ENCODE measurements at regions not wholly inside any gene's neighbourhood (a gene's known extent, or its start where the extent isn't known, plus 50 kb on each side); places are given as distances from the start of the nearest gene placed in this dataset.
"Not testable (repeated sequence)": the region's sequence is repeated elsewhere in the genome, so short reads cannot be mapped to it uniquely, and the experiment has no call there.

DNA sequence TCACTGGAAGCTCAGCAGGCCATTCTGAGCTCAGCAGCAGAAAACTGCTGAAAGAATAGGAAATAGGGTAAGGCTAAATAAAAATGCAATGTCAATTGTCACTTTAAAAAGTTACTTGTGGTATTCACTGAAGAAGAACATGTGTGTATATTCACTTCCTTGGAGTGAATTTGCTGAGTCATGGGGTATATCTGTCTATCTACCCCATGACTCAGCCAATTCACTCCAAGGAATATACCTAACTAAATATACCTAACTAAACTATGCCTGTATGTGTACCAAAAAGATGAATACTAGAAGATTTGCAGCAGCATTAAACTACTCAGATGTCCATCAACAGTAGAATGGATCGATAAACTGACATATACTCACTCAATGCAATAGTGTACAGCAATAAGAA, 69.5 kb upstream of the KCNAB1 start:
- DNase-seq: no peak

DNA sequence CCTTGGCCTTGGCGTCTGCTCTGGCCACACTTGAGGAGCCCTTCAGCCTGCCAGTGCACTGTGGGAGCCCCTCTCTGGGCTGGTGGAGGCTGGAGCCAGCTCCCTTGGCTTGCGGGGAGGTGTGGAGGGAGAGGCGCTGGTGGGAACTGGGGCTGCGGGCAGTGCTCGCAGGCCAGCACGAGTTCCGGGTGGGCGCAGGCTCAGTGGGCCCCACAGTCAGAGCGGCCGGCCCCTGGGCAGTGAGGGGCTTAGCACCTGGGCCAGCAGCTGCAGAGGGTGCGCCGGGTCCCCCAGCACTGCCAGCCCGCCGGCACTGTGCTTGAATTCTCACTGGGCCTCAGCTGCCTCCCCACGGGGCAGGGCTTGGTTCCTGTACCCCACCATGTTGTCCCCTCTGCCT, 68.7 kb upstream of the KCNAB1 start:
- no peak for DNase-seq

DNA sequence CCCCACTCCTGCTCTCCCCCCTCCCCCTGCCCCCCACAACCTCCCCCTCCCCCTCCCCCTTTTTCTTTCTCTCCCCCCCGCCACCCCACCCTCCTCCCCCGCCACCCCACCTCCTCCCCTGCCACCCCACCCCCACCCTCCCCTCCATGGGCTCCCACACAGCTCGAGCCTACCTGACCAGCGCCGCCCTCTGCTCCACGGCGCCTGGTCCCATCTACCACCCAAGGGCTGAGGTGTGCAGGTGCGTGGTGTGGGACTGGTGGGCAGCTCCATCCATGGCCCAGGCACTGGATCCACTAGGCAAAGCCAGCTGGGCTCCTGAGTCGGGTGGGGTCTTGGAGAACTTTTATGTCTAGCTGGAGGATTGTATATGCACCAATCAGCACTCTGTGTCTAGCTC, 68.3 kb upstream of the KCNAB1 start:
- no peak for DNase-seq

DNA sequence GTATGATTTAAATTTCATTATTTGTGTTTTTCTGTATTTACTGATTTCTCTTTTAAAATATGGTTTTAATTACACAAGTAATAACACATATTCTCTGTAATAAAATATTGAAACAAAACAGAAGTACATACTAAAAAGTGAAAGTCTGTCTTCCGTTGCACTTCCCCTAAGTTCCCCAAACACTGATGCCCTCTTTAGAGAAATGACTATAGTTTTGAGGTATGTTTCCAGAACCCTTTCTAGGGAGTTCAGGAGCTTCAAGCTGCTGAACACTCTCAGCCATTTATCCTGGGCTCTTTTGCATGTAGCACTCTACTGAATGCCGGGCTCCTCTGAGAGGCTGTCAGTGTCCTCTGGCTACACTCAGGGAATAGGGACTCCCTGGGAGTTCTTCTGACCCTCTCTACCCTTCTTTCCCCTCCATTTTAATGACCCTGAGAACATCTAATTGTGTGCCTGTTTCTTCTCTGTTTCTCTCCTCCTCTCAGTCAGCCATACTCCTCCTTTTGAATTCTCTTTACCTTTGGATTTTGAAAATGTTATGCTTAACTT, 60.4 kb upstream of the KCNAB1 start:
- DNase-seq: no peak

DNA sequence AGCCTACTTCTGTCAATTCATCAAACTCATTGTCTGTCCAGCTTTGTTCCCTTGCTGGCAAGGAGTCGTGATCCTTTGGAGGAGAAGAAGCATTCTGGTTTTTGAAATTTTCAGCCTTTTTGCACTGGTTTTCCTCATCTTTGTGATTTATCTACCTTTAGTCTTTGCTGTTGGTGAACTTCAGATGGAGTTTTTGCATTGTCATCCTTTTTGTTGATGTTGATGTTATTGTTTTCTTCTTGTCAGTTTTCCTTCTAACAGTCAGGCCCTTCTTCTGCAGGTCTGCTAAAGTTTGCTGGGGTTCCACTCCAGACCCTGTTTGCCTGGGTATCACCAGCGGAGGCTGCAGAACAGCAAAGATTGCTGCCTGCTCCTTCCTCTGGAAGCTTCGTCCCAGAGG, 52.2 kb upstream of the KCNAB1 start:
- not testable (repeated sequence) for DNase-seq

DNA sequence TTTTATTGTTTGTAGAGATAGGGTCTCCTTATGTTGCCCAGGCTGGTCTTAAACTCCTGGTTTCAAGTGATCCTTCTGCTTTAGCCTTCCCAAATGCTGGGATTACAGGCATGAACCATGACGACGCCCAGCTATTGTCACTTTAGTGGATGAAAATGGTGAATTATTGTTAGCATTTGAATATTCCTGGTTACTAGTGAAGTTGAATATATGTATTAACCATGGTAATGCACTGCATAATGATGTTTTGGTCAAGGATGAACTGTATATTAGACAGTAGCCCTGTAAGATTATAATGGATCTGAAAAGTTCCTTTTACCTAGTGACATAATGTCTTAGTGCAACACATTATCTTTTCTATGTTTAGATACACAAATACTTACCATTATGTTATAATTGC, 50.4 kb upstream of the KCNAB1 start:
- no peak for DNase-seq
